NB4 (cell line): ENCODE measurements at regions not wholly inside any gene's neighbourhood (a gene's known extent, or its start where the extent isn't known, plus 50 kb on each side); places are given as distances from the start of the nearest gene placed in this dataset.

Experiments
- DNase-seq: peaks from one replicate; pipeline ENCODE4 v3.0.0; 2010; ENCODE audit warnings: low read depth
- H3K4me3 ChIP-seq: one replicate; pipeline ENCODE4 v1.5.1; 2011; ENCODE audit warnings: mild to moderate bottlenecking, low read depth, low read length, moderate library complexity
- MAX ChIP-seq: IDR thresholded peaks from 2 replicates; pipeline ENCODE4 v1.6.1; 2011; ENCODE audit warnings: low read depth, low read length
- MYC ChIP-seq: IDR thresholded peaks from 2 replicates; pipeline ENCODE4 v1.6.1; 2011; ENCODE audit warnings: low read depth, low read length
- POLR2A ChIP-seq: IDR thresholded peaks from 2 replicates; pipeline ENCODE4 v1.6.1; 2011; ENCODE audit warnings: mild to moderate bottlenecking; ENCODE audit not compliant: insufficient read length; ENCODE audit errors: extremely low read depth
- TF ChIP-seq, protein P1 (sequence below): IDR thresholded peaks from one replicate; pipeline ENCODE4 v1.5.1; 2012; ENCODE audit warnings: low read depth, low read length

GRCh38 chr11:110525883-110526282, 96.1 kb downstream of the FDX1 start:
- TF ChIP-seq, protein P1, sequence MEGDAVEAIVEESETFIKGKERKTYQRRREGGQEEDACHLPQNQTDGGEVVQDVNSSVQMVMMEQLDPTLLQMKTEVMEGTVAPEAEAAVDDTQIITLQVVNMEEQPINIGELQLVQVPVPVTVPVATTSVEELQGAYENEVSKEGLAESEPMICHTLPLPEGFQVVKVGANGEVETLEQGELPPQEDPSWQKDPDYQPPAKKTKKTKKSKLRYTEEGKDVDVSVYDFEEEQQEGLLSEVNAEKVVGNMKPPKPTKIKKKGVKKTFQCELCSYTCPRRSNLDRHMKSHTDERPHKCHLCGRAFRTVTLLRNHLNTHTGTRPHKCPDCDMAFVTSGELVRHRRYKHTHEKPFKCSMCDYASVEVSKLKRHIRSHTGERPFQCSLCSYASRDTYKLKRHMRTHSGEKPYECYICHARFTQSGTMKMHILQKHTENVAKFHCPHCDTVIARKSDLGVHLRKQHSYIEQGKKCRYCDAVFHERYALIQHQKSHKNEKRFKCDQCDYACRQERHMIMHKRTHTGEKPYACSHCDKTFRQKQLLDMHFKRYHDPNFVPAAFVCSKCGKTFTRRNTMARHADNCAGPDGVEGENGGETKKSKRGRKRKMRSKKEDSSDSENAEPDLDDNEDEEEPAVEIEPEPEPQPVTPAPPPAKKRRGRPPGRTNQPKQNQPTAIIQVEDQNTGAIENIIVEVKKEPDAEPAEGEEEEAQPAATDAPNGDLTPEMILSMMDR = no peak
- no peak for TF ChIP-seq MAX
- no peak for TF ChIP-seq MYC
- no peak for TF ChIP-seq POLR2A
- no peak for DNase-seq
- no peak overlapping the region for H3K4me3 ChIP-seq

GRCh38 chr11:110526323-110526722, 96.6 kb downstream of the FDX1 start:
- no peak for DNase-seq
- no peak overlapping the region for H3K4me3 ChIP-seq
- TF ChIP-seq MAX = no peak
- TF ChIP-seq POLR2A = no peak
- TF ChIP-seq MYC = no peak
- TF ChIP-seq, protein P1 = no peak
